ENCODE measurements at regions not wholly inside any gene's neighbourhood (a gene's known extent, or its start where the extent isn't known, plus 50 kb on each side); places are given as distances from the start of the nearest gene placed in this dataset.

- no peak for TF ChIP-seq REST (IDR thresholded peaks at IDR 0.05; ENCODE audit: unreplicated experiment)
- no peak for TF ChIP-seq POLR2AphosphoS5 (IDR thresholded peaks at IDR 0.05; ENCODE audit: low read depth)
- TF ChIP-seq STAT1 (IDR thresholded peaks at IDR 0.05; ENCODE audit: unreplicated experiment), result no peak
- no peak for TF ChIP-seq NANOG (IDR thresholded peaks at IDR 0.05; ENCODE audit: borderline replicate concordance)
- TF ChIP-seq CTCF (conservative IDR thresholded peaks at IDR 0.05; ENCODE audit: low read depth in 2 of 2), result no peak
Measured at GRCh38 chr9:89983411-89983810, 378.6 kb downstream of the GADD45G start (continued).

DNA sequence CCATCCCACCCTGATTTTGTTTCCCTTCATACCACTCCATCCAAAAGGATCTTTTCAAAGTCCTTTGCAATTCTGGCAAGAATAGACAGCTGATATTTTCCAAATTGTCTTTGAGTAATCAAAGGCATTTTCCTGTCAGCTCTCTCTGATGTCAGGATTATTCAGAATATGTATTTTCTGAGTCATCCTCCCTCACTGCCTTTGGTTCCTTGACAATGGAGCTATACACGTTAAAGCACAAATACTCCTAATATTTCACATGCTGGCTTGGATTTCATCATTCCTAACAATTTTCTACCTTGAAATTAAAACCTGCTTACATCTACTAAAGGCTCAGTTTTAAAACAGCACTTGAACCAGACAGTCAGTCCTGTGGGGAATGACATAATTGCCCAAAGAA is 379.4 kb downstream of the GADD45G start:
- ATAC-seq, result no peak
- no peaks in the 10 kb centered on the region for H3K4me1 Mint-ChIP-seq
- Histone ChIP-seq H4K20me1 (replicated peaks; ENCODE audit: insufficient read depth) (no peaks in the 10 kb centered on the region), H3K36me3 (ENCODE audit: insufficient read depth) (no peaks in the 10 kb centered on the region), H3K79me2 (replicated peaks; ENCODE audit: insufficient read depth) (no peaks in the 10 kb centered on the region), H2AFZ (no peak overlapping the region), H3K9me2 (ENCODE audit: insufficient read depth) (0 out of 2 replicates have a peak, but pooled peaks cover 10% of the 10 kb centered on the region), H3K4me2 (no peak overlapping the region), H3F3A (replicated peaks; ENCODE audit: low read depth) (no peaks in the 10 kb centered on the region), H3K27me3 (ENCODE audit: insufficient read depth) (no peaks in the 10 kb centered on the region), H3K27ac (ENCODE audit: low read depth) (no peak overlapping the region), H3K4me1 (ENCODE audit: insufficient read depth) (no peaks in the 10 kb centered on the region), H3K4me3 (no peak overlapping the region)
- H3K4me3 Mint-ChIP-seq, result no peak overlapping the region
- no peak for DNase-seq (ENCODE audit: low spot score)
- no peak overlapping the region for H3K27ac Mint-ChIP-seq
- H3K27me3 Mint-ChIP-seq (ENCODE audit: insufficient read depth, low read depth, poor library complexity), result no peaks in the 10 kb centered on the region
- no peaks in the 10 kb centered on the region for H3K36me3 Mint-ChIP-seq (ENCODE audit: low read depth)
- peaks cover 8% of the 10 kb centered on the region; the same call in 1 of the 3 replicates for H3K9me3 Mint-ChIP-seq
- TF ChIP-seq CREB1 (CRISPR knock-in tag; IDR thresholded peaks at IDR 0.05; ENCODE audit: low read depth), result no peak
- TF ChIP-seq JUNB (IDR thresholded peaks at IDR 0.05; ENCODE audit: unreplicated experiment), result no peak
- no peak for TF ChIP-seq CTCF (conservative IDR thresholded peaks at IDR 0.05; ENCODE audit: low read depth in 2 of 2)
- TF ChIP-seq ETS1 (IDR thresholded peaks at IDR 0.05), result no peak
- no peak for TF ChIP-seq POLR2AphosphoS5 (IDR thresholded peaks at IDR 0.05; ENCODE audit: low read depth)
- TF ChIP-seq REST (IDR thresholded peaks at IDR 0.05; ENCODE audit: unreplicated experiment), result no peak
- TF ChIP-seq ZNF114 (CRISPR knock-in tag; IDR thresholded peaks at IDR 0.05), result no peak
- no peak for TF ChIP-seq NANOG (IDR thresholded peaks at IDR 0.05; ENCODE audit: borderline replicate concordance)
- TF ChIP-seq STAT1 (IDR thresholded peaks at IDR 0.05; ENCODE audit: unreplicated experiment), result no peak

All from GM23338 (cell line).